HL-60 (cell line): ENCODE measurements at regions not wholly inside any gene's neighbourhood (a gene's known extent, or its start where the extent isn't known, plus 50 kb on each side); places are given as distances from the start of the nearest gene placed in this dataset.

Experiments used
- DNase-seq, 2 experiments: peaks; one replicate each; pipeline ENCODE4 v3.0.0-alpha.2; 2010 to 2020; ENCODE audit warnings: low read depth in 1 of 2, low spot score in 1 of 2
- H3K27ac ChIP-seq: fragments of 250-450 bp; sonication (Bioruptor Pico); replicated peaks from 2 replicates; pipeline ENCODE4 v1.5.1; 2020; ENCODE audit warnings: mild to moderate bottlenecking, moderate library complexity
- H3K27me3 ChIP-seq: fragments of 250-450 bp; sonication (Bioruptor Pico); 2 replicates; pipeline ENCODE4 v1.5.1; 2021; ENCODE audit warnings: mild to moderate bottlenecking, moderate library complexity; ENCODE audit not compliant: insufficient read depth, poor library complexity, severe bottlenecking
- H3K4me3 ChIP-seq: replicated peaks from 2 replicates; pipeline ENCODE4 v1.5.1; 2011; ENCODE audit warnings: mild to moderate bottlenecking, control low read depth, low read length; ENCODE audit not compliant: insufficient read depth
- GABPA ChIP-seq: IDR thresholded peaks from 2 replicates; pipeline ENCODE4 v1.6.1; 2012; ENCODE audit warnings: low read depth
- POLR2AphosphoS5 ChIP-seq: IDR thresholded peaks from 2 replicates; pipeline ENCODE4 v1.6.1; 2012; ENCODE audit warnings: low read depth
- SPI1 ChIP-seq: IDR thresholded peaks from 2 replicates; pipeline ENCODE4 v1.6.1; 2012; ENCODE audit warnings: low read depth, mild to moderate bottlenecking, borderline replicate concordance
- TF ChIP-seq, protein P1 (sequence below): IDR thresholded peaks from one replicate; pipeline ENCODE4 v1.5.1; 2011; ENCODE audit warnings: low read length, control low read depth, inconsistent platforms; ENCODE audit not compliant: insufficient read depth
- TF ChIP-seq, protein P2 (sequence below): IDR thresholded peaks from 2 replicates; pipeline ENCODE4 v1.6.1; 2012; ENCODE audit warnings: low read depth; ENCODE audit not compliant: insufficient replicate concordance

DNA sequence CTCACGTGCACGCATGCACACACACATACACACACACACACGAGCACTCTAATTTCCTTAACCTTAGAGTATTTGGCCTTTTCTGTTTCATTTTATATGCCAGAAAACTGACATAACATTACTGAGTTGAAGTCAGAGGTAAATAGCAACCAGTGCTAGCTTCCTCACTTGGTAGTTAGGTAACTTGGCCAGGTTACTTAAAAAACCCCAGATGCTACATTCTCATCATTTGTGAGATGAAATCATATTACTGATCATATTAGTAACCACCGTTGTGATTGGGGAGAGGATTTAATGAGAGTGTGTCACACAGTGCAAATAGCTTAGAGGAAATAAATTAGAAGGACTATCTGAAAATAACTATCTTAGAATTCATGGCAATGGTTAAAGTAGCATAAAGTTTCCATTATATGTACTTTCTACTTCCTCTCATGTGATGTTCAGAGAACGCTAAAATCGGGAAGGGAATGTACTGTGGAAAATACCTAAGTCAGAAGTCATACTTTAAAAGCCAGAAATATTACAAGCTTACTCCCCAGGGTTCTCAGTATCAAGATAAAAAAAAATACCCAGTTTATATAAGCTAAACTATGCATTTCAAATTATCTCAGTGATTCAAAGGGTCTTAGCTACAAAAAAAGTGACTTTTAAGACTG lies 120.5 kb downstream of the TUSC1 start:
- no peak for TF ChIP-seq SPI1
- TF ChIP-seq POLR2AphosphoS5: no peak
- TF ChIP-seq GABPA: no peak
- TF ChIP-seq, protein P1, sequence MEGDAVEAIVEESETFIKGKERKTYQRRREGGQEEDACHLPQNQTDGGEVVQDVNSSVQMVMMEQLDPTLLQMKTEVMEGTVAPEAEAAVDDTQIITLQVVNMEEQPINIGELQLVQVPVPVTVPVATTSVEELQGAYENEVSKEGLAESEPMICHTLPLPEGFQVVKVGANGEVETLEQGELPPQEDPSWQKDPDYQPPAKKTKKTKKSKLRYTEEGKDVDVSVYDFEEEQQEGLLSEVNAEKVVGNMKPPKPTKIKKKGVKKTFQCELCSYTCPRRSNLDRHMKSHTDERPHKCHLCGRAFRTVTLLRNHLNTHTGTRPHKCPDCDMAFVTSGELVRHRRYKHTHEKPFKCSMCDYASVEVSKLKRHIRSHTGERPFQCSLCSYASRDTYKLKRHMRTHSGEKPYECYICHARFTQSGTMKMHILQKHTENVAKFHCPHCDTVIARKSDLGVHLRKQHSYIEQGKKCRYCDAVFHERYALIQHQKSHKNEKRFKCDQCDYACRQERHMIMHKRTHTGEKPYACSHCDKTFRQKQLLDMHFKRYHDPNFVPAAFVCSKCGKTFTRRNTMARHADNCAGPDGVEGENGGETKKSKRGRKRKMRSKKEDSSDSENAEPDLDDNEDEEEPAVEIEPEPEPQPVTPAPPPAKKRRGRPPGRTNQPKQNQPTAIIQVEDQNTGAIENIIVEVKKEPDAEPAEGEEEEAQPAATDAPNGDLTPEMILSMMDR: no peak
- TF ChIP-seq, protein P2, sequence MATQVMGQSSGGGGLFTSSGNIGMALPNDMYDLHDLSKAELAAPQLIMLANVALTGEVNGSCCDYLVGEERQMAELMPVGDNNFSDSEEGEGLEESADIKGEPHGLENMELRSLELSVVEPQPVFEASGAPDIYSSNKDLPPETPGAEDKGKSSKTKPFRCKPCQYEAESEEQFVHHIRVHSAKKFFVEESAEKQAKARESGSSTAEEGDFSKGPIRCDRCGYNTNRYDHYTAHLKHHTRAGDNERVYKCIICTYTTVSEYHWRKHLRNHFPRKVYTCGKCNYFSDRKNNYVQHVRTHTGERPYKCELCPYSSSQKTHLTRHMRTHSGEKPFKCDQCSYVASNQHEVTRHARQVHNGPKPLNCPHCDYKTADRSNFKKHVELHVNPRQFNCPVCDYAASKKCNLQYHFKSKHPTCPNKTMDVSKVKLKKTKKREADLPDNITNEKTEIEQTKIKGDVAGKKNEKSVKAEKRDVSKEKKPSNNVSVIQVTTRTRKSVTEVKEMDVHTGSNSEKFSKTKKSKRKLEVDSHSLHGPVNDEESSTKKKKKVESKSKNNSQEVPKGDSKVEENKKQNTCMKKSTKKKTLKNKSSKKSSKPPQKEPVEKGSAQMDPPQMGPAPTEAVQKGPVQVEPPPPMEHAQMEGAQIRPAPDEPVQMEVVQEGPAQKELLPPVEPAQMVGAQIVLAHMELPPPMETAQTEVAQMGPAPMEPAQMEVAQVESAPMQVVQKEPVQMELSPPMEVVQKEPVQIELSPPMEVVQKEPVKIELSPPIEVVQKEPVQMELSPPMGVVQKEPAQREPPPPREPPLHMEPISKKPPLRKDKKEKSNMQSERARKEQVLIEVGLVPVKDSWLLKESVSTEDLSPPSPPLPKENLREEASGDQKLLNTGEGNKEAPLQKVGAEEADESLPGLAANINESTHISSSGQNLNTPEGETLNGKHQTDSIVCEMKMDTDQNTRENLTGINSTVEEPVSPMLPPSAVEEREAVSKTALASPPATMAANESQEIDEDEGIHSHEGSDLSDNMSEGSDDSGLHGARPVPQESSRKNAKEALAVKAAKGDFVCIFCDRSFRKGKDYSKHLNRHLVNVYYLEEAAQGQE: no peak
- Histone ChIP-seq H3K4me3 (no peak overlapping the region), H3K27me3 (no peaks in the 10 kb centered on the region), H3K27ac (no peak overlapping the region)
- no peak for DNase-seq

DNA sequence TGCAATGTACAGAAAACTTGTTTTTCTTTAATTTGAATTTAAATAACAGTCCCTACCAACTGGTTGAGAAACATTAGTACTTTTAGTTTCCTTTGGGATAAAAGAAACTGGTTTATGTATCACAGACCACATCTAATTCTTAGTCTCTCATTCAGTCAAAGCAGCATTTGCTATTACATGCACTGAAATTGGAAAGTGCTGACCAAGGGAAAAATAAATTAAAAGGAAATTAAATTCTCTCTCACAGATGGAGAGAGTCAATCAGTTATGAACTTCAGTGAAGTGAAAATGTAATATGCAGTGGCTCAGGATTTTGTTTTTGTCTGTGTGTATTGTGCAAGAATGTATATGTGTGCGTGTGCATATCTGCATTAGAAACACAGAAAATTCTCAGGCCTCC lies 121.7 kb downstream of the TUSC1 start:
- Histone ChIP-seq H3K27ac (no peak overlapping the region), H3K27me3 (no peaks in the 10 kb centered on the region), H3K4me3 (no peak overlapping the region)
- TF ChIP-seq SPI1 (no peak), POLR2AphosphoS5 (no peak), GABPA (no peak)
- TF ChIP-seq, protein P1: no peak
- TF ChIP-seq, protein P2: no peak
- no peak for DNase-seq

DNA sequence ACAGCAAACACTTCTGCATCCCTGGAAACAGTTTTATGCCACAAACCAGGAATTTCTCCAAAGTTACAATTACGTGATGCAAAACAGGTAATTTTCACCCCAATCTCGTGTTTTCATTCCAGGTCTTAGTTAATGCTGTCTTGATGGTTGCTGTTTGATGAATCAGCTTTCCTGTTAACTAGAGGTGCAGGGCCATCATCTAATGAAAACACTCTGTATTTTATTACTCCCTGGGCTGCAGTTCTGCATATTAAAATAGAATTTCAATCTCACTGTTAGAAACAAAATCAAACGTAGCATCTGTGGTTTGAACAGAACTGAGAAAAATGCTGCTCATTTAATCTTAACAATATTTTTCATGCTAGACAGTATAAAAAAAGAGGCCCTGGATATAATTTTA lies 129.4 kb downstream of the TUSC1 start:
- Histone ChIP-seq H3K27me3 (no peaks in the 10 kb centered on the region), H3K4me3 (no peak overlapping the region), H3K27ac (no peak overlapping the region)
- TF ChIP-seq SPI1: no peak
- TF ChIP-seq, protein P1: no peak
- TF ChIP-seq, protein P2: no peak
- no peak for TF ChIP-seq POLR2AphosphoS5
- TF ChIP-seq GABPA: no peak
- no peak for DNase-seq
